Myocyte (in vitro differentiated cells): ENCODE measurements at regions not wholly inside any gene's neighbourhood (a gene's known extent, or its start where the extent isn't known, plus 50 kb on each side); places are given as distances from the start of the nearest gene placed in this dataset.
"Not testable (repeated sequence)": the region's sequence is repeated elsewhere in the genome, so short reads cannot be mapped to it uniquely, and the experiment has no call there.

Source experiments
- DNase-seq: peaks from one replicate; pipeline ENCODE4 v3.0.0-alpha.2; 2012; ENCODE audit warnings: low read depth

DNA sequence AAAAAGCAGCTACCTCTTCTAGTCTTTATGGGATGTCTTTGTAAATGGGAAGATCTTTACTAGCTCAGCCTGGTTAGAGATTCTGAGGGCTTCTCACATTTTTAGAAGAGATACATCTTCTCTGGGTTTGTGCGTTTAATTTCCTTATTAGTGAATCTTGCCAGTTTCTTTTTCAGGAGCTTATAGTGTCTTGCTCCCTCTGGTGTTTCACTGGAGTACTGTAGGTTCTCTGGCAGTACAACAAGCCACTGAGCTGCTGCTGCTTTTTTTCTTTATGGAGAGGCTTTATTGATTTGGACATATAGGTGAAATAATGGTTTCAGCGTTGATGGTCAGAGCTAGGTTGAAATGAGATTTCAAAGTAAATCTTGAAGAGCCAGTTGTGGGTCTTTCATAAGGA is 82.9 kb downstream of the LAS1L start:
- peak; percentile 3 for DNase-seq

DNA sequence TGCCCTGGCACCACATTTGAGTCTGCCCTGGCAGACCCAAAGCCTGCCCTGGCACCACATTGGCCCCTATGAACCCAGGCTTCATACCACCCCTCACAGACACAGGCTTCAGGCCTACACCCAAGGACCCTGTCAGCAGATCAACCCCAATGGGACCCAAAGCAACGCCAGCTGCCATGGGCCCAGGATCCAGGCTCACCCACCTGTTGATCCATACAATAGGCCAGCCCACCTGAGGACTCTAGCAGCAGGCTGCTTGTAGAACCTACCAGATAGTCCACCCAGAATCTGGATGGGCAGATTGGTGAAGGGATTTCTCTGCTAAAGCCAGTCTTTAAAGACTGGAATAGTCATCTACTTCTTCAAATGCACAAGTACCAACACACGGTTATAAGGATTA is 114.4 kb downstream of the LAS1L start:
- DNase-seq: no peak

DNA sequence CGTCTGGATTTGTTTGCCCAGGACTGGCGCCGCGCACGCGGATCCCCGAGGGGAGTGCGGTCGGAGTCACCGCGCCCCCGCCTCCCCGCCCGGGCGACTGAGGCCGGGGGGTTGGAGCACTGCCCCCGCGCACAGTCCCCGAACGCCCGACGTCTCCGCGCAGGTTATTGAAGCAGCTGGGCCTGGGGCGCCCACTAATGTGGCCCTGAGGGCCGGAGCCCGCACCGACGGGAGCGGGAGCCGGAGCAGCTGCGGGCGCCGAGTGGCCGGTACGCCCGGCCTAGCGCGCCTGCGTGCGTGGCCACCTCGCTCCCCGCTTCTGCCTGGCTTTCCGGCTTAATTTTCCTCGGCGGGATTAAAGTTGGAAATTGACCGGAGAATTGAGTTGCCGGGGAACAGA is 126.9 kb downstream of the LAS1L start:
- DNase-seq: not testable (repeated sequence)

DNA sequence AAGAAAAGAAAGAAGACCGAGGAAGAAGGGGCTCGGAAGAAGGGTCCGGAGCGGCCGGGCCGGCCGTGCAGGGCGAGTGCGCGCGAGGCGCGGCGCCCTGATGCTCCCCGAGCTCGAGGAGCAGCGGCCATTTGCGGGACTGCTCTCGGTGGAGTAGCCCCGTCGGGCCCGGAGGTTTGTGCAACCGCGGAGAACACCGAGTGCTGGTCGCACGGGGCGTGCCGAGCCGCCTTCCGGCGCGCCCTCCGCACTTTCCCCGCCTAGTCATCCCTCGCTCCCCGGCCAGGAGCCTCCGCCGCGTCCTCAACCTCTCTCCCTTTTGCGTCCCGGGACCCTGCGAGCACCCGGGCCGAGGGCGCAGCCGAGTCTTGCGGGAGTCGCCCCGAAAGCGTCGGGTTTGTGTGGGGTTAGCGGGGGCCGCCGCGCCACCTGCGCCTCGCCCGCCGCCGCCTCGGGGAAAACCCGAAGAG is 127.4 kb downstream of the LAS1L start:
- DNase-seq: no peak

DNA sequence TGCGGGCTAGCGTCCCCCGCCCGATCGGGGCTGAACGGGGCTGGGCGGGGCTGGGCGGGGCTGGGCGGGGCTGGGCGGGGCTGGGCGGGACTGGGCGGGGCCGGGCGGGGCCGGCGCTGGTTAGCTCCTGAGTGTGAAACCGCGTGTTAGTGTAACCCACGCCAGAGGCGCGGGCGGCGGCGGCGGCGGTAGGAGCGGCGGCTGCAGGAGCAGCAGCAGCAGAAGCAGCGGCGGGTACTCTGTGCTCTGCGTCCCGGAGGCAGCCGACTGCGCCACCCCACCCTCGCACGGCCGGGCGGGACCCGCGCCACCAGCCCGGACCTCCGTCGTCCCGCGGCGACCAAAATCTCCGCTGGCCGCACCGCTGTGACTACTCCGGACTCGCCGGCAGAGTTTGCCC is 128.1 kb downstream of the LAS1L start:
- DNase-seq: no peak

DNA sequence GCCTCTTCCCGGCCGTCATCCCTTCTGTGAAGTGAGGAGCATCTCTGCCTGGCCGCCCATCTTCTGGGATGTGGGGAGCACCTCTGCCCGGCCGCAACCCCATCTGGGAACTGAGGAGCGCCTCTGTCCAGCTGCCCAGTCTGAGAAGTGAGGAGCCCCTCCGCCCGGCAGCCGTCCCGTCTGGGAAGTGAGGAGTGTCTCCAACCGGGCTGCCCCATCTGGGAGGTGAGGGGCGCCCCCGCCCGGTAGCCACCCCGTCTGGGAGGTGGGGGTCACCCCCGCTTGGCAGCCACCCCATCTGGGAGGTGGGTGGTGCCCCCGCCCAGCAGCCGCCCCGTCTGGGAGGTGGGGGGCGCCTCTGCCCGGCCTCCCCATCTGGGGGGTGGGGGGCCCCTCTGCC is 142.3 kb downstream of the LAS1L start:
- DNase-seq: no peak

DNA sequence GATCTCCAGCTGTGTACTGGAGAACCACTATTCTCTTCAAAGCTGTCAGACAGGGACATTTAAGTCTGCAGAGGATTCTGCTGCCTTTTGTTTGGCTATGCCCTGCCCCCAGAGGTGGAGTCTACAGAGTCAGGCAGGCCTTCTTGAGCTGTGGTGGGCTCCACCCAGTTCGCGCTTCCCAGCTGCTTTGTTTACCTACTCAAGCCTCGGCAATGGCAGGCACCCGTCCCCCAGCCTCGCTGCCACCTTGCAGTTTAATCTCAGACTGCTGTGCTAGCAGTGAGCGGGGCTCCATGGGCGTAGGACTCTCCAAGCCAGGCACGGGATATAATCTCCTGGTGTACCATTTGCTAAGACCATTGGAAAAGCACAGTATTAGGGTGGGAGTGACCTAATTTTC is 145.5 kb downstream of the LAS1L start:
- not testable (repeated sequence) for DNase-seq
